Left kidney (tissue), 1 donor: ENCODE measurements at regions not wholly inside any gene's neighbourhood (a gene's known extent, or its start where the extent isn't known, plus 50 kb on each side); places are given as distances from the start of the nearest gene placed in this dataset.

ENCODE experiments used
- DNase-seq: peaks from one replicate; pipeline ENCODE4 v3.0.0-alpha.2; 2013

DNA sequence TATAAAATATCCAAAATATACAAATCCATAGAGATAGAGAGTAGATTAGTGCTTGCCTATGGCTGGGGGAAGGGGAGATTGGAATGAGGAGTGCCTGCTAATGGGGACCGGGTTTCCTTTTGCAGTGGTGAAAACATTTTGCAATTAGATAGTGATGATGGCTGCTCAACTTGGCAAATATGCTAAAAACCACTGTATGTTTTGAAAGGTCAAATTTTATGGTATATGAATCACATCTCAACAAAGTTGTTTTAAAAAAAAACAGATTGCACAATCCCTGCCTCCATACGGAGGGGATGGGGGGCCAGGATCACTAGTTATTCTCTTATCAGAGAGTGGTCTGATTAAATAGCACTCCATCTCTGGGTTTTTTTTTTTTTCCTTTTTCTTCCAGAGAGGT is 76.9 kb upstream of the RIPOR2 start:
- no peak for DNase-seq

DNA sequence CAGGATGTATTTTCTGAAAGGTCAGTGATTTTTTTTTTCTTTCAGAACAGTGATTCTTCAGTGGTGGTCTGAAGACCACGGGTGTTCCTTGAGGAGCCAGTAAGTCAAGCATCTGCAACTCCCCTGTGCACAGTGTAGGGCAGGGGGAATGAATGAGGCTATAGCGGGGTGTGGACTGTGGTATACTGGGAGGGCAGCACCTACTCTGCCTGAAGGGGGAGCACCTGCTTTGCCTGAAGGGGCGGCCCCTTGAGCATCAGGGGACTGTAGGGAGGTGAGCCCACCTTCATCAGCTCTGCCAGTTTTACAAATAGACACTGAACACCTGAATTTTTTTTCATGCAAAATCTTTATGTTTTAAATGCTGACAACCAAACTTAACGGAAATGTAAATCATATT is 77.5 kb upstream of the RIPOR2 start:
- no peak for DNase-seq

- no peak for DNase-seq
These were observed 78.6 kb upstream of the RIPOR2 start for GRCh38 chr6:25014369-25014768.

- no peak for DNase-seq
These were observed 79.2 kb upstream of the RIPOR2 start for GRCh38 chr6:25014791-25015560.

GRCh38 chr6:25016014-25016720 is 80.4 kb upstream of the RIPOR2 start:
- DNase-seq = no peak

DNA sequence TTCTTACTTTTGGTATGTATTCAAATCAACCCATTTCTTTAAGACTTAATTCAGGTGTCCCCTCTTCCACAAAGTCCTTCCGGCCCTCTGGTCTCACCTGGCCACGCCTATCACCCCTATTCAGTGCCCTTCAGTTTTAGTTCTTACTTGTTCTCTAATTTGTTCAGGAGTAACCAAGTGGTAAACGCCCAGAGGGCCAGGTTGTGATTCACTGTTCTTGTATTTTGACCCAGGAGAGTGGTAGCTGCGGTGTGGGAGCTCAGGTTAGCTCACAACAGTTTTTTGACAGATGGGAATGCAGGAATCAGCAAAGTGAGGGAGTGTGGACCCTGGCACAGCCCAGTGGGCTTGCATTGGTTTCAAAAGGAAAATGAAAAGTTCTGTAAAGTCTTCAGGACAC is 81.7 kb upstream of the RIPOR2 start:
- no peak for DNase-seq

GRCh38 chr6:25017932-25018567 is 82.3 kb upstream of the RIPOR2 start:
- DNase-seq = no peak

- DNase-seq = no peak
These were observed 82.8 kb upstream of the RIPOR2 start for GRCh38 chr6:25018568-25018954.

DNA sequence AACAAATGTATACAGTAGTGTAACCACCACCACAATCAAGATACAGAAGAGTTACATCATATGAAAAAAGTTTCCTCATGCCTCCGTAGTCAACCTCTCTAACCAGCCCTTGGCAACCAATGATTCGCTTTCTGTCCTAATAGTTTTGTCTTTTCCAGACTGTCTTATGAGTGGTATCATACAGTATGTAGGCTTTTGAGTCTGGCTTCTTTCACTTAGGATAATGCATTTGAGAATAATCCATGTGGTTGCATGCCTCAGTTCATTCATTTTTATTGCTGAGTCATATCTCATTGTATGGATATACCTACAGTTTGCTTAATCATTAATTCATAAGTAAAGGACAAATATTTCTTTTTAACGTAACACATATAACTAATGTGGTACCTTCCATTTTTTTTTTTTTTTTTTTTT is 86.4 kb upstream of the RIPOR2 start:
- DNase-seq = no peak

DNA sequence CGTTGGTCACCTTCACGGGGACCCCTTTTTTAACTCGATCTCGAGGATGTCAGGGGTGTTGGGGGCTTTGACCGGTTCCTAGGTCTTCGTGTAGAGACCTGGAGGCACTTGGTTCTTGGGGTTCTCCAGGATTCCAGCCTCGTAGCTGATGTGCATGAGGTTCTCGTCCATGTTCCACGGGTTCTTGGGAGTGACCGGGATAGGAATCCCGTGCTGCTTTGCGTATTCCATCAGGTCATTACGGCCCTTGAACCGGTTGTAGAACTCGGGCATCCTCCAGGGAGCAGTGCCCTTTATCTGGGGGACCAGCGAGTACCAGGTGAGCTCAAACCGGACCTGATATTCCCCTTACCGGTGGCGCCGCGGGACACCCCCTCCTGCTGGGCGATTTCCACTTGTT is 88.0 kb upstream of the RIPOR2 start:
- no peak for DNase-seq

GRCh38 chr6:25024821-25025220 is 89.1 kb upstream of the RIPOR2 start:
- no peak for DNase-seq

GRCh38 chr6:25025248-25025918 is 89.6 kb upstream of the RIPOR2 start:
- no peak for DNase-seq

GRCh38 chr6:25025919-25026301 is 90.2 kb upstream of the RIPOR2 start:
- DNase-seq = no peak

GRCh38 chr6:25026723-25027122 is 91.0 kb upstream of the RIPOR2 start:
- DNase-seq = no peak

- no peak for DNase-seq
These were observed 91.6 kb upstream of the RIPOR2 start for GRCh38 chr6:25027221-25027916.

DNA sequence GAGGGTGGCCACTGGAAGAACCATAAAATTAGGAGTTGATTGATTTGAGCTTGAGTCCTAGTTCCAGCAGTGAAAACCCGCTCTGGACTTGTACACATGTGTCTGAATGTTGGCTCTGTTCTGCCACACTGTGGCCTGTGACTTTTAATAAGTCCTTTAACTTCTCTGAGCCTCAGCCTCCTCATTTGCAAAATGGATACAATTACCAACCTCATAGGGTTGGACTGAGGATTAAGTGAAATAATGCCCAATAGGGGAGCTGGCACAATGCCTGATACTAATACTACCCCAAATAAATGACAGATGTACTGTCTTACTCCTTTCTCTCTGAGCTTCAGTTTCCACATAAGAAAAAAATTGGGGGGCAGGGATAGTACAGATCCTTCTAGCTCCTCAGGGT is 92.6 kb upstream of the RIPOR2 start:
- DNase-seq = no peak

GRCh38 chr6:25032934-25033333 is 97.2 kb upstream of the RIPOR2 start:
- no peak for DNase-seq

GRCh38 chr6:25034431-25034921 is 98.7 kb upstream of the RIPOR2 start:
- DNase-seq = no peak

GRCh38 chr6:25035174-25035511 is 99.4 kb upstream of the RIPOR2 start:
- no peak for DNase-seq

GRCh38 chr6:25035512-25036435 is 100.0 kb upstream of the RIPOR2 start:
- DNase-seq = no peak

- no peak for DNase-seq
These were observed 100.7 kb upstream of the RIPOR2 start for GRCh38 chr6:25036461-25036860.
